ENCODE measurements at regions not wholly inside any gene's neighbourhood (a gene's known extent, or its start where the extent isn't known, plus 50 kb on each side); places are given as distances from the start of the nearest gene placed in this dataset.
"Not testable (repeated sequence)": the region's sequence is repeated elsewhere in the genome, so short reads cannot be mapped to it uniquely, and the experiment has no call there.

- not testable (repeated sequence) for TF ChIP-seq POLR2A (IDR thresholded peaks at IDR 0.05)
- TF ChIP-seq, protein P1, sequence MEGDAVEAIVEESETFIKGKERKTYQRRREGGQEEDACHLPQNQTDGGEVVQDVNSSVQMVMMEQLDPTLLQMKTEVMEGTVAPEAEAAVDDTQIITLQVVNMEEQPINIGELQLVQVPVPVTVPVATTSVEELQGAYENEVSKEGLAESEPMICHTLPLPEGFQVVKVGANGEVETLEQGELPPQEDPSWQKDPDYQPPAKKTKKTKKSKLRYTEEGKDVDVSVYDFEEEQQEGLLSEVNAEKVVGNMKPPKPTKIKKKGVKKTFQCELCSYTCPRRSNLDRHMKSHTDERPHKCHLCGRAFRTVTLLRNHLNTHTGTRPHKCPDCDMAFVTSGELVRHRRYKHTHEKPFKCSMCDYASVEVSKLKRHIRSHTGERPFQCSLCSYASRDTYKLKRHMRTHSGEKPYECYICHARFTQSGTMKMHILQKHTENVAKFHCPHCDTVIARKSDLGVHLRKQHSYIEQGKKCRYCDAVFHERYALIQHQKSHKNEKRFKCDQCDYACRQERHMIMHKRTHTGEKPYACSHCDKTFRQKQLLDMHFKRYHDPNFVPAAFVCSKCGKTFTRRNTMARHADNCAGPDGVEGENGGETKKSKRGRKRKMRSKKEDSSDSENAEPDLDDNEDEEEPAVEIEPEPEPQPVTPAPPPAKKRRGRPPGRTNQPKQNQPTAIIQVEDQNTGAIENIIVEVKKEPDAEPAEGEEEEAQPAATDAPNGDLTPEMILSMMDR (IDR thresholded peaks at IDR 0.05) = not testable (repeated sequence)
Measured at GRCh38 chr15:35254908-35255307, 169.8 kb upstream of the NANOGP8 start.

Measured in lower leg skin (tissue), 3 donors.